Liver (tissue), 8 donors: ENCODE measurements at regions not wholly inside any gene's neighbourhood (a gene's known extent, or its start where the extent isn't known, plus 50 kb on each side); places are given as distances from the start of the nearest gene placed in this dataset.

Experiments used
- DNase-seq: peaks from one replicate; pipeline ENCODE4 v3.0.0-alpha.2; 2017; ENCODE audit warnings: low spot score
- H3K27ac ChIP-seq, 2 donors: one replicate each; pipeline ENCODE4 v1.7.0; 2013; ENCODE audit warnings: inconsistent platforms in 2 of 2, low read length in 2 of 2, control low read depth in 1 of 2, low read depth in 1 of 2, mild to moderate bottlenecking in 1 of 2
- H3K27me3 ChIP-seq, 4 donors: one replicate each; pipeline versions ENCODE4 v1.6.1 to v1.7.0; 2013; ENCODE audit warnings: low read length in 3 of 4, inconsistent platforms in 1 of 4, mild to moderate bottlenecking in 1 of 4, moderate library complexity in 1 of 4; ENCODE audit not compliant: control insufficient read depth in 4 of 4, insufficient read depth in 4 of 4
- H3K36me3 ChIP-seq, 4 donors: one replicate each; pipeline versions ENCODE4 v1.6.1 to v1.7.0; 2013; ENCODE audit warnings: low read length in 3 of 4, mild to moderate bottlenecking in 3 of 4, low read depth in 1 of 4, moderate library complexity in 1 of 4; ENCODE audit not compliant: control insufficient read depth in 4 of 4, insufficient read depth in 3 of 4
- H3K4me1 ChIP-seq, 4 donors: one replicate each; pipeline versions ENCODE4 v1.6.1 to v1.7.0; 2013; ENCODE audit warnings: low read length in 3 of 4, mild to moderate bottlenecking in 3 of 4, moderate library complexity in 1 of 4; ENCODE audit not compliant: control insufficient read depth in 4 of 4, insufficient read depth in 4 of 4
- H3K4me3 ChIP-seq, 3 donors: one replicate each; pipeline versions ENCODE4 v1.6.1 to v1.7.0; 2013; ENCODE audit warnings: low read length in 3 of 3, control low read depth in 1 of 3, low read depth in 1 of 3, mild to moderate bottlenecking in 1 of 3
- H3K9ac ChIP-seq, 2 donors: one replicate each; pipeline ENCODE4 v1.7.0; 2013; ENCODE audit warnings: low read length in 2 of 2, mild to moderate bottlenecking in 2 of 2, moderate library complexity in 2 of 2, control low read depth in 1 of 2, low read depth in 1 of 2
- H3K9me3 ChIP-seq, 4 donors: one replicate each; pipeline versions ENCODE4 v1.6.1 to v1.7.0; 2013; ENCODE audit warnings: low read length in 3 of 4; ENCODE audit not compliant: control insufficient read depth in 4 of 4
- CTCF ChIP-seq: fragments of 150-350 bp; IDR thresholded peaks from 2 replicates; pipeline ENCODE4 v1.5.1; 2017; ENCODE audit warnings: improper control_type of control experiment, low read depth, low read length; ENCODE audit not compliant: missing input control
- EGR1 ChIP-seq, 2 donors: IDR thresholded peaks; 2 replicates each; pipeline ENCODE4 v1.6.1; 2016 to 2018; ENCODE audit warnings: antibody characterized with exemption in 2 of 2, low read depth in 2 of 2
- FOXA1 ChIP-seq: IDR thresholded peaks from 2 replicates; pipeline ENCODE4 v1.6.1; 2016; ENCODE audit warnings: antibody characterized with exemption
- FOXA2 ChIP-seq: IDR thresholded peaks from 2 replicates; pipeline ENCODE4 v1.6.1; 2016; ENCODE audit warnings: antibody characterized with exemption
- GABPA ChIP-seq, 2 donors: IDR thresholded peaks in 1 of 2; conservative IDR thresholded peaks in 1 of 2; 2 replicates each; pipeline ENCODE4 v1.6.1; 2016; ENCODE audit warnings: antibody characterized with exemption in 2 of 2, mild to moderate bottlenecking in 1 of 2, moderate library complexity in 1 of 2
- HNF4A ChIP-seq, 2 donors: conservative IDR thresholded peaks; 2 replicates each; pipeline ENCODE4 v1.6.1; 2016; ENCODE audit warnings: antibody characterized with exemption in 2 of 2, mild to moderate bottlenecking in 2 of 2
- JUND ChIP-seq, 2 donors: IDR thresholded peaks; 2 replicates each; pipeline ENCODE4 v1.6.1; 2016; ENCODE audit warnings: antibody characterized with exemption in 2 of 2
- NR2F2 ChIP-seq: IDR thresholded peaks from 2 replicates; pipeline ENCODE4 v1.6.1; 2016; ENCODE audit warnings: antibody characterized with exemption
- RAD21 ChIP-seq, 2 donors: IDR thresholded peaks; 2 replicates each; pipeline ENCODE4 v1.6.1; 2016; ENCODE audit warnings: antibody characterized with exemption in 2 of 2, mild to moderate bottlenecking in 2 of 2
- RXRA ChIP-seq, 2 donors: IDR thresholded peaks; 2 replicates each; pipeline ENCODE4 v1.6.1; 2017 to 2018; ENCODE audit warnings: antibody characterized with exemption in 2 of 2, mild to moderate bottlenecking in 1 of 2
- SP1 ChIP-seq: IDR thresholded peaks from 2 replicates; pipeline ENCODE4 v1.6.1; 2018; ENCODE audit warnings: antibody characterized with exemption, mild to moderate bottlenecking
- TAF1 ChIP-seq: conservative IDR thresholded peaks from 2 replicates; pipeline ENCODE4 v1.6.1; 2016; ENCODE audit warnings: antibody characterized with exemption, mild to moderate bottlenecking
- YY1 ChIP-seq: IDR thresholded peaks from 2 replicates; pipeline ENCODE4 v1.6.1; 2016; ENCODE audit warnings: antibody characterized with exemption, mild to moderate bottlenecking
- ZBTB33 ChIP-seq: IDR thresholded peaks from 2 replicates; pipeline ENCODE4 v1.6.1; 2016; ENCODE audit warnings: antibody characterized with exemption
- WGBS: extraction: QIAGEN DNeasy Blood & Tissue Kit; methylation state at CpG from one replicate; pipeline ENCODE4 v1.1.7; 2013; 5-methylcytosine and 5-hydroxymethylcytosine counted together
- TF ChIP-seq, protein P1 (sequence below): IDR thresholded peaks from 2 replicates; pipeline ENCODE4 v1.6.1; 2016; ENCODE audit warnings: antibody characterized with exemption
- TF ChIP-seq, protein P2 (sequence below): IDR thresholded peaks from 2 replicates; pipeline ENCODE4 v1.6.1; 2016; ENCODE audit warnings: antibody characterized with exemption, mild to moderate bottlenecking
- TF ChIP-seq, protein P3 (sequence below): IDR thresholded peaks from 2 replicates; pipeline ENCODE4 v1.6.1; 2016; ENCODE audit warnings: antibody characterized with exemption
- donor health status: healthy.
- donor health status: healthy.
- donor health status: healthy.
- donor health status: healthy.
- donor health status: healthy.

- H3K9ac ChIP-seq = no peak overlapping the region
- H3K4me1 ChIP-seq = no peaks in the 10 kb centered on the region
- no peak for DNase-seq
- H3K9me3 ChIP-seq = no peaks in the 10 kb centered on the region
- H3K27me3 ChIP-seq = no peaks in the 10 kb centered on the region
- H3K36me3 ChIP-seq = no peaks in the 10 kb centered on the region
- TF ChIP-seq NR2F2 (no peak), RXRA (IDR thresholded peaks at IDR 0.05) (no peak), FOXA2 (no peak), ZBTB33 (no peak), HNF4A (conservative IDR thresholded peaks at IDR 0.05) (no peak), JUND (IDR thresholded peaks at IDR 0.05) (no peak), RAD21 (IDR thresholded peaks at IDR 0.05) (no peak), SP1 (no peak), EGR1 (IDR thresholded peaks at IDR 0.05; ENCODE audit: low read depth in 2 of 2) (no peak)
- TF ChIP-seq, protein P1, sequence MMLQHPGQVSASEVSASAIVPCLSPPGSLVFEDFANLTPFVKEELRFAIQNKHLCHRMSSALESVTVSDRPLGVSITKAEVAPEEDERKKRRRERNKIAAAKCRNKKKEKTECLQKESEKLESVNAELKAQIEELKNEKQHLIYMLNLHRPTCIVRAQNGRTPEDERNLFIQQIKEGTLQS = no peak
- TF ChIP-seq, protein P2, sequence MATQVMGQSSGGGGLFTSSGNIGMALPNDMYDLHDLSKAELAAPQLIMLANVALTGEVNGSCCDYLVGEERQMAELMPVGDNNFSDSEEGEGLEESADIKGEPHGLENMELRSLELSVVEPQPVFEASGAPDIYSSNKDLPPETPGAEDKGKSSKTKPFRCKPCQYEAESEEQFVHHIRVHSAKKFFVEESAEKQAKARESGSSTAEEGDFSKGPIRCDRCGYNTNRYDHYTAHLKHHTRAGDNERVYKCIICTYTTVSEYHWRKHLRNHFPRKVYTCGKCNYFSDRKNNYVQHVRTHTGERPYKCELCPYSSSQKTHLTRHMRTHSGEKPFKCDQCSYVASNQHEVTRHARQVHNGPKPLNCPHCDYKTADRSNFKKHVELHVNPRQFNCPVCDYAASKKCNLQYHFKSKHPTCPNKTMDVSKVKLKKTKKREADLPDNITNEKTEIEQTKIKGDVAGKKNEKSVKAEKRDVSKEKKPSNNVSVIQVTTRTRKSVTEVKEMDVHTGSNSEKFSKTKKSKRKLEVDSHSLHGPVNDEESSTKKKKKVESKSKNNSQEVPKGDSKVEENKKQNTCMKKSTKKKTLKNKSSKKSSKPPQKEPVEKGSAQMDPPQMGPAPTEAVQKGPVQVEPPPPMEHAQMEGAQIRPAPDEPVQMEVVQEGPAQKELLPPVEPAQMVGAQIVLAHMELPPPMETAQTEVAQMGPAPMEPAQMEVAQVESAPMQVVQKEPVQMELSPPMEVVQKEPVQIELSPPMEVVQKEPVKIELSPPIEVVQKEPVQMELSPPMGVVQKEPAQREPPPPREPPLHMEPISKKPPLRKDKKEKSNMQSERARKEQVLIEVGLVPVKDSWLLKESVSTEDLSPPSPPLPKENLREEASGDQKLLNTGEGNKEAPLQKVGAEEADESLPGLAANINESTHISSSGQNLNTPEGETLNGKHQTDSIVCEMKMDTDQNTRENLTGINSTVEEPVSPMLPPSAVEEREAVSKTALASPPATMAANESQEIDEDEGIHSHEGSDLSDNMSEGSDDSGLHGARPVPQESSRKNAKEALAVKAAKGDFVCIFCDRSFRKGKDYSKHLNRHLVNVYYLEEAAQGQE = no peak
- TF ChIP-seq, protein P3, sequence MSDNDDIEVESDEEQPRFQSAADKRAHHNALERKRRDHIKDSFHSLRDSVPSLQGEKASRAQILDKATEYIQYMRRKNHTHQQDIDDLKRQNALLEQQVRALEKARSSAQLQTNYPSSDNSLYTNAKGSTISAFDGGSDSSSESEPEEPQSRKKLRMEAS = no peak
- H3K4me3 ChIP-seq = no peak overlapping the region
- no peak overlapping the region for H3K27ac ChIP-seq
- WGBS = 81% methylated on average over 5 of the region's 5 CpGs
Observed at GRCh38 chr12:46131732-46132469, 136.9 kb downstream of the SLC38A1 start.

DNA sequence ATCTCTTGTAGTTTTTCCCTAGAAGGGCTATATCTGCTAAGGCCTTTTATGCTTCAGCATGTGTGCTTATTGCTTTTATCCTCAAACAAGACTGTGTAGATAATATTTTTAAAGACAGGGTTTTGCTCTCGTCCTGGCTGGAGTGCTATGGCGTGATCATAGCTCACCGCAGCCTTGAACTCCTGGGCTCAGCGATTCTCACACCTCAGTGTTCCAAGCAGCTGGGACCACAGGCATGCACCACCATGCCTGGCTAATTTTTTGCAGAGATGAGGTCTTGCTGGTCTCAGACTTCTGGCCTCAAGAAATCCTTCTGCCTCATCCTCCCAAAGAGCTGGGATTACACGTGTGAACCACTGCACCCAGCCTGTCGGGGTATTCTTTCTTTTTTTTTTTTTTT is 137.3 kb upstream of the SCAF11 start:
- DNase-seq = no peak
- Histone ChIP-seq H3K27me3 (no peaks in the 10 kb centered on the region), H3K27ac (no peak overlapping the region), H3K9me3 (no peaks in the 10 kb centered on the region), H3K9ac (no peak overlapping the region), H3K4me3 (no peak overlapping the region), H3K36me3 (no peaks in the 10 kb centered on the region), H3K4me1 (peaks cover 2 to 12% (median 8%) of the 10 kb centered on the region in 4 donors)
- WGBS = 76% methylated on average over 6 of the region's 6 CpGs
- TF ChIP-seq TAF1 (no peak), CTCF (no peak), SP1 (no peak), FOXA1 (no peak), RXRA (IDR thresholded peaks at IDR 0.05) (no peak), HNF4A (conservative IDR thresholded peaks at IDR 0.05) (no peak), JUND (IDR thresholded peaks at IDR 0.05) (no peak), YY1 (no peak), GABPA (IDR thresholded peaks at IDR 0.05 in 1 of 2, conservative IDR thresholded peaks at IDR 0.05 in 1 of 2) (no peak), FOXA2 (no peak), NR2F2 (no peak), ZBTB33 (no peak), RAD21 (IDR thresholded peaks at IDR 0.05) (no peak), EGR1 (IDR thresholded peaks at IDR 0.05; ENCODE audit: low read depth in 2 of 2) (no peak)
- TF ChIP-seq, protein P3 = no peak
- TF ChIP-seq, protein P1 = no peak
